K562 (cell line): ENCODE measurements at regions not wholly inside any gene's neighbourhood (a gene's known extent, or its start where the extent isn't known, plus 50 kb on each side); places are given as distances from the start of the nearest gene placed in this dataset.

ENCODE experiments used
- ATAC-seq: fragments of 200-7000 bp; cut with Tn5 transposase; 3 replicates; pipeline ENCODE4 v1.9.1; 2020; ENCODE audit warnings: moderate library complexity
- BruUV-seq: library from RNA; stranded (reverse); fragments of 400-500 nt; replicated peaks from 2 replicates; lab custom pipeline; 2021; lab: Mats Ljungman, UMichigan
- CTCF ChIA-PET: fragments of 300-600 bp; formaldehyde crosslinking; extraction: SDS; loops from one replicate; lab custom pipeline; 2021; ENCODE audit warnings: low intra/inter-chr PET ratio; lab: Yijun Ruan, JAX
- POLR2A ChIA-PET: fragments of 300-600, 350-650 bp; sonication (Branson Sonifier 250); formaldehyde crosslinking; extraction: SDS; loops from one replicate; lab custom pipeline; 2021; ENCODE audit warnings: antibody characterized with exemption, inconsistent platforms; lab: Yijun Ruan, JAX
- DNase-seq, 4 experiments: peaks; one replicate each; pipeline versions ENCODE4 v3.0.0 to v3.0.0-alpha.2; 2011 to 2018; ENCODE audit warnings: low spot score in 3 of 4, mixed read lengths in 3 of 4; ENCODE audit errors: extremely low read depth in 1 of 4
- FAIRE-seq: peaks from 2 replicates; lab custom pipeline; 2011; peaks lifted over from hg19 to GRCh38; lab: Jason Lieb, UNC
- H2AFZ ChIP-seq: 2 replicates; pipeline ENCODE4 v1.6.0; 2011; ENCODE audit warnings: low read depth, low read length, control low read depth, inconsistent platforms
- H3K27ac ChIP-seq: fragments of 200-600 bp; 3 replicates; pipeline ENCODE4 v1.8.0; 2011; ENCODE audit warnings: low read depth, mild to moderate bottlenecking, control low read depth, inconsistent platforms, low read length, moderate library complexity, mixed read lengths; ENCODE audit errors: extremely low read depth
- H3K27me3 ChIP-seq, 2 experiments: fragments of 300-600 bp in 1 of 2; 2 replicates in 1 of 2; 3 replicates in 1 of 2; pipeline versions ENCODE4 v1.6.0 to v1.8.0; 2011; ENCODE audit warnings: inconsistent platforms in 2 of 2, low read length in 2 of 2, mild to moderate bottlenecking in 1 of 2, mixed read lengths in 1 of 2, moderate library complexity in 1 of 2; ENCODE audit not compliant: control insufficient read depth in 2 of 2, insufficient read depth in 2 of 2
- H3K36me3 ChIP-seq: fragments of 300-600 bp; 3 replicates; pipeline ENCODE4 v1.8.0; 2011; ENCODE audit warnings: mild to moderate bottlenecking, low read length, inconsistent platforms; ENCODE audit not compliant: control insufficient read depth, insufficient read depth
- H3K4me1 ChIP-seq, 2 experiments: fragments of 200-600 bp in 1 of 2; replicated peaks in 1 of 2; 2 replicates in 1 of 2; 3 replicates in 1 of 2; pipeline versions ENCODE4 v1.5.1 to v1.8.0; 2011; ENCODE audit warnings: inconsistent platforms in 2 of 2, low read length in 2 of 2, mild to moderate bottlenecking in 1 of 2, mixed read lengths in 1 of 2, moderate library complexity in 1 of 2; ENCODE audit not compliant: control insufficient read depth in 2 of 2, insufficient read depth in 2 of 2
- H3K4me2 ChIP-seq: 2 replicates; pipeline ENCODE4 v1.6.1; 2011; ENCODE audit warnings: low read length, control low read depth, inconsistent platforms, mixed read lengths; ENCODE audit not compliant: insufficient read depth
- H3K4me3 ChIP-seq: fragments of 200-600 bp; sonication (generic), shearing (Covaris generic); 2 replicates; pipeline ENCODE4 v1.5.1; 2016; ENCODE audit warnings: control low read depth, inconsistent platforms
- H3K79me2 ChIP-seq: fragments of 200-600 bp; 3 replicates; pipeline ENCODE4 v1.8.0; 2011; ENCODE audit warnings: low read length, inconsistent platforms; ENCODE audit not compliant: control insufficient read depth, insufficient read depth
- H3K9ac ChIP-seq, 2 experiments: 2 replicates each; pipeline versions ENCODE4 v1.6.0 to v1.6.1; 2011; ENCODE audit warnings: low read depth in 2 of 2, low read length in 2 of 2, control low read depth in 1 of 2, inconsistent platforms in 1 of 2, mild to moderate bottlenecking in 1 of 2, mixed read lengths in 1 of 2; ENCODE audit not compliant: insufficient read depth in 1 of 2
- H3K9me1 ChIP-seq: one replicate; pipeline ENCODE4 v1.6.0; 2011; ENCODE audit warnings: inconsistent platforms, mild to moderate bottlenecking, low read length, moderate library complexity; ENCODE audit not compliant: control insufficient read depth, insufficient read depth
- H3K9me3 ChIP-seq: replicated peaks from 2 replicates; pipeline ENCODE4 v1.5.1; 2011; ENCODE audit warnings: low read depth, low read length, inconsistent platforms; ENCODE audit not compliant: control insufficient read depth, insufficient read depth
- H4K20me1 ChIP-seq: replicated peaks from 2 replicates; pipeline ENCODE4 v1.6.1; 2011; ENCODE audit warnings: low read length, inconsistent platforms, mixed read lengths; ENCODE audit not compliant: control insufficient read depth, insufficient read depth
- CHCHD3 ChIP-seq: fragments of 250-450 bp; sonication (Bioruptor Pico); IDR thresholded peaks from 2 replicates; pipeline ENCODE4 v2.1.2; 2022; ENCODE audit warnings: mild to moderate bottlenecking
- DEAF1 ChIP-seq: fragments of 450-650 bp; formaldehyde crosslinking; IDR thresholded peaks from 2 replicates; pipeline ENCODE4 v1.4.0; 2020; ENCODE audit warnings: mild to moderate bottlenecking, moderate library complexity
- EP300 ChIP-seq: IDR thresholded peaks from 2 replicates; pipeline ENCODE4 v1.6.1; 2012; ENCODE audit warnings: low read length, improper control_type of control experiment
- MEF2A ChIP-seq: IDR thresholded peaks from 2 replicates; pipeline ENCODE4 v1.6.1; 2011; ENCODE audit warnings: low read depth, mild to moderate bottlenecking, low read length, moderate library complexity; ENCODE audit not compliant: control insufficient read depth
- RFX7 ChIP-seq: fragments of 250-450 bp; sonication (Bioruptor Pico); IDR thresholded peaks from 2 replicates; pipeline ENCODE4 v1.5.1; 2021; ENCODE audit warnings: mild to moderate bottlenecking
- TRIM25 ChIP-seq: fragments of 450-650 bp; IDR thresholded peaks from 2 replicates; pipeline ENCODE4 v1.7.0; 2016; ENCODE audit warnings: borderline replicate concordance
- ZNF592 ChIP-seq: fragments of 450-650 bp; IDR thresholded peaks from 2 replicates; pipeline ENCODE4 v1.6.1; 2017; ENCODE audit warnings: antibody characterized with exemption, mild to moderate bottlenecking
- ZNF696 ChIP-seq: fragments of 250-450 bp; sonication (Bioruptor Pico); conservative IDR thresholded peaks from 2 replicates; pipeline ENCODE4 v1.4.0; 2020; ENCODE audit warnings: mild to moderate bottlenecking, moderate library complexity
- ZNF79 ChIP-seq: fragments of 250-450 bp; sonication (Bioruptor Pico); IDR thresholded peaks from 2 replicates; pipeline ENCODE4 v1.4.0; 2020; ENCODE audit warnings: low read depth, mild to moderate bottlenecking, moderate library complexity
- ZSCAN29 ChIP-seq: fragments of 450-650 bp; IDR thresholded peaks from 2 replicates; pipeline ENCODE4 v1.6.1; 2017
- WGBS: fragments of 100-300 bp; shearing (Covaris generic); methylation state at CpG from one replicate; pipeline ENCODE4 v1.1.6; 2016; ENCODE audit warnings: low coverage, mixed read lengths; ENCODE audit not compliant: insufficient coverage; ENCODE audit errors: missing lambda C conversion rate; 5-methylcytosine and 5-hydroxymethylcytosine counted together
- in situ Hi-C: fragments of 300-500 bp; cut with MboI; formaldehyde crosslinking; loops from 4 replicates; pipeline ENCODE4 v1.15.0; 2018; ENCODE audit warnings: inconsistent platforms, mixed read lengths
- intact Hi-C: fragments of 100-400 bp; cut with micrococcal nuclease; formaldehyde crosslinking; loops from 2 replicates; pipeline ENCODE4 v1.14.2; 2022

DNA sequence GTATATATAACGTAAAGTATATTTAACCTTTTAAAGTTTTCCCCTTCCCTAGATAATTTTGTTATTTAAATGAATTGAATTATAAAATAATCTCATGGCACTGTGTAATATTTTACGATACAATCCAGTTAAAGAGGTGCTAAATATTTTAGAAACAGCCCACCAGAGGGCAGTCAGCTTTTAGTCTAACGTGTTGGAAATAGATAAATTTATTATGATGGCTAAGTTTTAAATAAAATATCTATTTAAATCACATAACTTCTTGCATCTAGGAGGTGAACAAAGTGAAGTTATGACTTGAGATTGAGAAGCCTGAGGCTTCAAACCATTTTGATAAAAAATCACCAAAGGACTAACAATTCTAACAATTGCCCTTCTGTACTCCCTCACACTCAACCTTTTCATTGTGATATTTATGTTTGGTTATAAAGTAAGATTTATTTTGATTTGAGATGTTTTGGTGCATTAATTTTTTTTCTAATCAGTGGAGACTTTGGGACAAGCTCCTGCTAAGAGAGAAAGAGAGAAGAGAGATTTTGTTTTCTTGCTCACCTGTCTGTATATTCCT, 171.5 kb upstream of the SP4 start (continued):
- peak; percentile 62 for TF ChIP-seq DEAF1 (CRISPR knock-in tag)

- H3K4me1 ChIP-seq, result no peaks in the 10 kb centered on the region
- no peak overlapping the region for H3K4me2 ChIP-seq
- ATAC-seq (no peak), DNase-seq (no peak), FAIRE-seq (no peak)
- no peaks in the 10 kb centered on the region for H4K20me1 ChIP-seq
- H3K27me3 ChIP-seq, result no peaks in the 10 kb centered on the region
- in situ Hi-C loops (loop anchor here (25.0 kb wide), 1 partner anchor 751 kb away; no protein-coding TSS in a partner anchor), intact Hi-C loops (loop anchor here (1.0 to 10.0 kb wide), 2 partner anchors 246 to 824 kb away; no protein-coding TSS in a partner anchor)
- POLR2A ChIA-PET, result no interaction called here
- TF ChIP-seq TRIM25, result no peak
- no peak for TF ChIP-seq ZNF592
- TF ChIP-seq EP300, result no peak
- TF ChIP-seq MEF2A, result no peak
- TF ChIP-seq ZSCAN29, result no peak
- TF ChIP-seq CHCHD3 (CRISPR knock-in tag), result no peak
- no peak for TF ChIP-seq ZNF79 (CRISPR knock-in tag)
- no peak for TF ChIP-seq ZNF696 (CRISPR knock-in tag)
- TF ChIP-seq RFX7 (CRISPR knock-in tag), result no peak
- H3K27ac ChIP-seq, result no peak overlapping the region
- no peak overlapping the region for H2AFZ ChIP-seq
- H3K79me2 ChIP-seq, result no peaks in the 10 kb centered on the region
- H3K9me3 ChIP-seq, result no peaks in the 10 kb centered on the region
- 0% methylated on average over 1 of the region's 1 CpG for WGBS
- no peaks in the 10 kb centered on the region for H3K36me3 ChIP-seq
- H3K4me3 ChIP-seq, result no peak overlapping the region
- H3K9me1 ChIP-seq, result no peaks in the 10 kb centered on the region
- CTCF ChIA-PET, result interaction anchor here (0.7 kb wide), 1 partner anchor 244 kb away, joined by 3 read pairs; no protein-coding TSS in a partner anchor
- no peak overlapping the region for H3K9ac ChIP-seq
- BruUV-seq, result no TSS peak
Measured at GRCh38 chr7:21260939-21261338, 166.9 kb upstream of the SP4 start.
